ENCODE measurements at regions not wholly inside any gene's neighbourhood (a gene's known extent, or its start where the extent isn't known, plus 50 kb on each side); places are given as distances from the start of the nearest gene placed in this dataset.

- intact Hi-C loops (cut with DNase I; ENCODE audit: low total_unique reads) = no loop called here
- TF ChIP-seq CTCF (IDR thresholded peaks at IDR 0.05) (no peak), POLR2A (IDR thresholded peaks at IDR 0.05) (no peak), POLR2AphosphoS5 (IDR thresholded peaks at IDR 0.05) (no peak)
- Histone ChIP-seq H3K27ac (no peak overlapping the region), H3K4me1 (no peaks in the 10 kb centered on the region), H3K4me3 (no peak overlapping the region), H3K36me3 (no peaks in the 10 kb centered on the region), H3K27me3 (peaks cover 3 to 81% of the 10 kb centered on the region in 2 donors), H3K9me3 (no peaks in the 10 kb centered on the region)
- DNase-seq (ENCODE audit: low spot score in 2 of 2) = no peak
Measured at GRCh38 chr12:132389026-132389425, 59.6 kb upstream of the GALNT9 start.

DNA sequence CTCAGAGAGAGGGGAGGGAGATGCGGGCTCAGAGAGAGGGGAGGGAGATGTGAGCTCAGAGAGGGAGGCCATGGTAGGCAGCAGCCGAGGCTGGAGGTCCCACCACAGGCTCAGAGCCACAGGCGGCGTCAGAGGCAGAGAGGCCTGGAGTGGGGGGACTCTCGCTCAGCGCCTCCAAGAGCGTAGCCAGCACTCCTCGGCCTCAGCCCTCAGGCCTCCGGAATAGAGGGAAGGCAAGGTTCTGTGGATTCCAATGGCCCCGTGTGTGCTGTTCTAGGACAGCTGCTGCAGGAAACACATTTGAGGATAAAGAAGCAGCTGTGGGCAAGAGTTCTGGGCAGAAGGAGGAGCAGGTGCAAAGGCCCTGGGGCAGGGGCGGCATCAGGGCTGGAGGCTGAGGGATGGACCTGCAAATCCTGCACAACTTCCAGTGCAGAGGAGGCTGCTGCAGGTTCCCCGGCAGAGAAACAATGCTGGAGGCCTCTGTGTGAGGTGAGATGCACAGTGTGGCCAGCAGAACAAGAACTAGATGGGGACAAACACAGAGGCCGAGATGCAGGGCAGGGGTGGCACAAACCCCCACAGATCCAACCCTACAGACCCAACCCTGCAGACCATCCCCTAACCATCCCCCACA, 59.1 kb upstream of the GALNT9 start:
- no peak for TF ChIP-seq CTCF (IDR thresholded peaks at IDR 0.05)
- no peak for TF ChIP-seq POLR2A (IDR thresholded peaks at IDR 0.05)
- no peak for TF ChIP-seq POLR2AphosphoS5 (IDR thresholded peaks at IDR 0.05)
- Histone ChIP-seq H3K27ac (no peak overlapping the region), H3K4me1 (no peaks in the 10 kb centered on the region), H3K4me3 (no peak overlapping the region), H3K9me3 (no peaks in the 10 kb centered on the region), H3K27me3 (peaks cover 3 to 76% of the 10 kb centered on the region in 2 donors), H3K36me3 (no peaks in the 10 kb centered on the region)
- intact Hi-C loops (cut with DNase I; ENCODE audit: low total_unique reads) = no loop called here
- DNase-seq (ENCODE audit: low spot score in 2 of 2) = no peak

DNA sequence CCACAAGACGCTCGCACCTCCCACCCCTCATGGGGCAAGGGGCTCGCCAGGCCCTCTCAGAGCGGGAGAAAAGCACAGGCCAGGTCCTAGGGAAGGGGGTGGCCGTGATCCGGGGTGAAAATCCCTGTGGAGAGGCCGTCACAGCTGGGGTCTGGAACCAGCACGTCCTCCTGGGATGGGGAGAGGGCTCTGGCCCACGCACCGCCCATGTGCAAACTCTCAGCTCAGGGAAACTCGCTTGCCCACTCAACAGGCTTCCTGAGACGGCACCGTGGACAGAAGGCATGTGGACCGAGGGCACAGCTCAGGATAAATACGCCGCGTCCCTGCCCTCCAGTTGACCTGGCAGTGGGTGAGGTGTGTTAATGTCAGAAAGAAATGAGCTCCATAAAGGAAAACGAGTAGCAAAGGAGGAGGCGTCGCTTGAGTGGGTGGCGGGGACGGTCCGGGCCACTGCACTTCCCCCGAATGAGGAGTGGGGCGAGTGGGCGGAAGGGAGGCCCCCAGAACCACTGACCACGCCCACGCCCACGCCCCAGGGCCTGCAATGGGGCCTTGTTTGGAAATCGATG, 57.6 kb upstream of the GALNT9 start:
- no peak for DNase-seq (ENCODE audit: low spot score in 2 of 2)
- Histone ChIP-seq H3K4me1 (no peaks in the 10 kb centered on the region), H3K4me3 (no peak overlapping the region), H3K27ac (no peak overlapping the region), H3K27me3 (peaks cover 3 to 72% of the 10 kb centered on the region in 2 donors), H3K36me3 (no peaks in the 10 kb centered on the region), H3K9me3 (no peaks in the 10 kb centered on the region)
- TF ChIP-seq POLR2A (IDR thresholded peaks at IDR 0.05) (no peak), CTCF (IDR thresholded peaks at IDR 0.05) (no peak), POLR2AphosphoS5 (IDR thresholded peaks at IDR 0.05) (no peak)
- intact Hi-C loops (cut with DNase I; ENCODE audit: low total_unique reads) = no loop called here

GRCh38 chr12:132385923-132386751, 56.7 kb upstream of the GALNT9 start:
- Histone ChIP-seq H3K4me3 (no peak overlapping the region), H3K9me3 (no peaks in the 10 kb centered on the region), H3K27ac (no peak overlapping the region), H3K36me3 (no peaks in the 10 kb centered on the region), H3K4me1 (no peaks in the 10 kb centered on the region), H3K27me3 (peaks cover 3 to 74% of the 10 kb centered on the region in 2 donors)
- no peak for DNase-seq (ENCODE audit: low spot score in 2 of 2)
- TF ChIP-seq CTCF (IDR thresholded peaks at IDR 0.05) = no peak
- no peak for TF ChIP-seq POLR2AphosphoS5 (IDR thresholded peaks at IDR 0.05)
- TF ChIP-seq POLR2A (IDR thresholded peaks at IDR 0.05) = no peak
- intact Hi-C loops (cut with DNase I; ENCODE audit: low total_unique reads) = no loop called here
